ENCODE measurements at regions not wholly inside any gene's neighbourhood (a gene's known extent, or its start where the extent isn't known, plus 50 kb on each side); places are given as distances from the start of the nearest gene placed in this dataset.

DNA sequence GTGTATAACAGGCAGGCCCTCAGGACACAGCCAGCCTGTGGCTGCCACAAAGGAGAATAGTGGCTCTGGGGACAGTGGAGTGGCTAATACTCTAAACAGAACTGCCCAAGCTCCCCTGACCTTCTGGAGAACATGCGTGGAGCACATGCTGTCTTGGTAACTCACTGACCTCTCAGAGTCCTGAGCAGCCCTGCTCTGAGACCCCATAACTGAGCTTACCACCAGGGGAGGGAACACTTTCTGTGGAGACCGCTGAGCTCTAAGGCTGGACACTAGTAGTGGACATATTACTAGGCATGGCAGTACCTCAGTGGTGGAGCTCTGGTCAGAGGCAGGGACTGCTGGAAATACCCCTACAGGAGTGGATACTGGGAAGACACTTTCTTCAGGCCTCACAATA lies 60.2 kb upstream of the SPTLC1 start:
- Histone ChIP-seq H3K9me3 (ENCODE audit: control insufficient read depth, insufficient read depth, low read depth, low read length) (no peaks in the 10 kb centered on the region), H3K36me3 (ENCODE audit: control insufficient read depth, insufficient read depth, low read length) (no peaks in the 10 kb centered on the region), H3K27ac (ENCODE audit: low read length) (no peak overlapping the region), H3K27me3 (ENCODE audit: control insufficient read depth, insufficient read depth, low read length) (no peaks in the 10 kb centered on the region), H3K4me3 (ENCODE audit: low read depth in 2 of 2, low read length in 2 of 2) (no peak overlapping the region), H3K4me1 (ENCODE audit: control insufficient read depth, insufficient read depth, low read length) (no peaks in the 10 kb centered on the region)
- ATAC-seq (no peak), DNase-seq (ENCODE audit: low read depth, low spot score) (no peak)
- BruUV-seq (replicated peaks), result no TSS peak
- in situ Hi-C loops (cut with HindIII; ENCODE audit: low pct_unique_long_range_greater_than_20kb, low sequenced_read_pairs) (no loop called here), intact Hi-C loops (cut with micrococcal nuclease; ENCODE audit: unreplicated experiment) (no loop called here)
- TF ChIP-seq, protein P1, sequence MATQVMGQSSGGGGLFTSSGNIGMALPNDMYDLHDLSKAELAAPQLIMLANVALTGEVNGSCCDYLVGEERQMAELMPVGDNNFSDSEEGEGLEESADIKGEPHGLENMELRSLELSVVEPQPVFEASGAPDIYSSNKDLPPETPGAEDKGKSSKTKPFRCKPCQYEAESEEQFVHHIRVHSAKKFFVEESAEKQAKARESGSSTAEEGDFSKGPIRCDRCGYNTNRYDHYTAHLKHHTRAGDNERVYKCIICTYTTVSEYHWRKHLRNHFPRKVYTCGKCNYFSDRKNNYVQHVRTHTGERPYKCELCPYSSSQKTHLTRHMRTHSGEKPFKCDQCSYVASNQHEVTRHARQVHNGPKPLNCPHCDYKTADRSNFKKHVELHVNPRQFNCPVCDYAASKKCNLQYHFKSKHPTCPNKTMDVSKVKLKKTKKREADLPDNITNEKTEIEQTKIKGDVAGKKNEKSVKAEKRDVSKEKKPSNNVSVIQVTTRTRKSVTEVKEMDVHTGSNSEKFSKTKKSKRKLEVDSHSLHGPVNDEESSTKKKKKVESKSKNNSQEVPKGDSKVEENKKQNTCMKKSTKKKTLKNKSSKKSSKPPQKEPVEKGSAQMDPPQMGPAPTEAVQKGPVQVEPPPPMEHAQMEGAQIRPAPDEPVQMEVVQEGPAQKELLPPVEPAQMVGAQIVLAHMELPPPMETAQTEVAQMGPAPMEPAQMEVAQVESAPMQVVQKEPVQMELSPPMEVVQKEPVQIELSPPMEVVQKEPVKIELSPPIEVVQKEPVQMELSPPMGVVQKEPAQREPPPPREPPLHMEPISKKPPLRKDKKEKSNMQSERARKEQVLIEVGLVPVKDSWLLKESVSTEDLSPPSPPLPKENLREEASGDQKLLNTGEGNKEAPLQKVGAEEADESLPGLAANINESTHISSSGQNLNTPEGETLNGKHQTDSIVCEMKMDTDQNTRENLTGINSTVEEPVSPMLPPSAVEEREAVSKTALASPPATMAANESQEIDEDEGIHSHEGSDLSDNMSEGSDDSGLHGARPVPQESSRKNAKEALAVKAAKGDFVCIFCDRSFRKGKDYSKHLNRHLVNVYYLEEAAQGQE (IDR thresholded peaks at IDR 0.05; ENCODE audit: insufficient read depth in 1 of 2, low read depth in 2 of 2, low read length in 1 of 2), result no peak
- TF ChIP-seq CTCF (IDR thresholded peaks at IDR 0.05), result no peak
- TF ChIP-seq TCF7L2 (IDR thresholded peaks at IDR 0.05; ENCODE audit: low read depth, low read length), result no peak
- TF ChIP-seq SIN3A (IDR thresholded peaks at IDR 0.05; ENCODE audit: borderline replicate concordance, insufficient read depth, low read depth, low read length), result no peak
- no peak for TF ChIP-seq POLR2AphosphoS5 (IDR thresholded peaks at IDR 0.05; ENCODE audit: low read depth, low read length)
- ChIA-PET CTCF (interaction anchor here (0.6 to 0.7 kb wide), 2 partner anchors 31 to 37 kb away, joined by 3 read pairs; no protein-coding TSS in a partner anchor), POLR2A (no interaction called here)

- in situ Hi-C loops (cut with HindIII; ENCODE audit: low pct_unique_long_range_greater_than_20kb, low sequenced_read_pairs), result no loop called here
- Histone ChIP-seq H3K4me3 (ENCODE audit: low read depth in 2 of 2, low read length in 2 of 2) (no peak overlapping the region), H3K27ac (ENCODE audit: low read length) (no peak overlapping the region), H3K27me3 (ENCODE audit: control insufficient read depth, insufficient read depth, low read length) (no peaks in the 10 kb centered on the region), H3K36me3 (ENCODE audit: control insufficient read depth, insufficient read depth, low read length) (no peaks in the 10 kb centered on the region), H3K4me1 (ENCODE audit: control insufficient read depth, insufficient read depth, low read length) (no peaks in the 10 kb centered on the region), H3K9me3 (ENCODE audit: control insufficient read depth, insufficient read depth, low read depth, low read length) (no peaks in the 10 kb centered on the region)
- no peak for TF ChIP-seq CTCF (IDR thresholded peaks at IDR 0.05)
- TF ChIP-seq POLR2AphosphoS5 (IDR thresholded peaks at IDR 0.05; ENCODE audit: low read depth, low read length), result no peak
- TF ChIP-seq TCF7L2 (IDR thresholded peaks at IDR 0.05; ENCODE audit: low read depth, low read length), result no peak
- TF ChIP-seq, protein P1 (IDR thresholded peaks at IDR 0.05; ENCODE audit: insufficient read depth in 1 of 2, low read depth in 2 of 2, low read length in 1 of 2), result no peak
- TF ChIP-seq SIN3A (IDR thresholded peaks at IDR 0.05; ENCODE audit: borderline replicate concordance, insufficient read depth, low read depth, low read length), result no peak
- ATAC-seq, result no peak
- DNase-seq (ENCODE audit: low read depth, low spot score), result no peak
- no TSS peak for BruUV-seq (replicated peaks)
- ChIA-PET POLR2A (no interaction called here), CTCF (no interaction called here)
- intact Hi-C loops (cut with micrococcal nuclease; ENCODE audit: unreplicated experiment), result no loop called here
Observed at GRCh38 chr9:92173318-92173717, 58.1 kb upstream of the SPTLC1 start.
